T-helper 17 cell (primary cell): ENCODE measurements at regions not wholly inside any gene's neighbourhood (a gene's known extent, or its start where the extent isn't known, plus 50 kb on each side); places are given as distances from the start of the nearest gene placed in this dataset.
"Not testable (repeated sequence)": the region's sequence is repeated elsewhere in the genome, so short reads cannot be mapped to it uniquely, and the experiment has no call there.

Experiments
- ATAC-seq: fragments of 150-1000 bp; cut with Tn5 transposase; 2 replicates; pipeline ENCODE4 v1.10.0; 2021; ENCODE audit warnings: mild to moderate bottlenecking, moderate library complexity
- DNase-seq, 3 donors: peaks; one replicate each; pipeline versions ENCODE4 v3.0.0 to v3.0.0-alpha.2; 2020 to 2021
- H3K9me3 ChIP-seq: one replicate; pipeline ENCODE4 v1.7.0; 2013; ENCODE audit warnings: low read length, mild to moderate bottlenecking; ENCODE audit not compliant: control insufficient read depth, poor library complexity, severe bottlenecking
- H3K27ac Mint-ChIP-seq: one replicate; pipeline ENCODE4 v1.8.0; 2022; ENCODE audit warnings: mild to moderate bottlenecking, moderate library complexity, mixed read lengths
- H3K27me3 Mint-ChIP-seq: one replicate; pipeline ENCODE4 v1.8.0; 2022; ENCODE audit warnings: mixed read lengths
- H3K36me3 Mint-ChIP-seq: one replicate; pipeline ENCODE4 v1.8.0; 2022; ENCODE audit warnings: low read depth, mixed read lengths
- H3K4me1 Mint-ChIP-seq: one replicate; pipeline ENCODE4 v1.8.0; 2022; ENCODE audit warnings: mild to moderate bottlenecking, mixed read lengths
- H3K4me3 Mint-ChIP-seq: one replicate; pipeline ENCODE4 v1.8.0; 2022; ENCODE audit warnings: mild to moderate bottlenecking, moderate library complexity, mixed read lengths

- Mint-ChIP-seq H3K4me3 (no peak overlapping the region), H3K27me3 (peaks cover 22% of the 10 kb centered on the region), H3K27ac (no peak overlapping the region), H3K36me3 (peaks cover 6% of the 10 kb centered on the region), H3K4me1 (peaks cover 6% of the 10 kb centered on the region)
- ATAC-seq: no peak
- H3K9me3 ChIP-seq: no peaks in the 10 kb centered on the region
- DNase-seq: no peak
These were observed 144.4 kb upstream of the IFNE start for GRCh38 chr9:21626493-21626892.

- H3K36me3 Mint-ChIP-seq, H3K27ac Mint-ChIP-seq, H3K9me3 ChIP-seq, H3K4me1 Mint-ChIP-seq, DNase-seq, ATAC-seq, H3K4me3 Mint-ChIP-seq: not testable (repeated sequence)
- peaks cover 22% of the 10 kb centered on the region for H3K27me3 Mint-ChIP-seq
These were observed 146.8 kb upstream of the IFNE start for GRCh38 chr9:21628954-21629353.

GRCh38 chr9:21634951-21635350 lies 152.8 kb upstream of the IFNE start:
- DNase-seq (no peak), ATAC-seq (no peak)
- peaks cover 8% of the 10 kb centered on the region for H3K27me3 Mint-ChIP-seq
- H3K27ac Mint-ChIP-seq: no peak overlapping the region
- no peaks in the 10 kb centered on the region for H3K9me3 ChIP-seq
- H3K36me3 Mint-ChIP-seq: no peaks in the 10 kb centered on the region
- no peaks in the 10 kb centered on the region for H3K4me1 Mint-ChIP-seq
- no peak overlapping the region for H3K4me3 Mint-ChIP-seq

GRCh38 chr9:21638104-21638503 lies 156.0 kb upstream of the IFNE start:
- DNase-seq (no peak), ATAC-seq (no peak)
- H3K4me1 Mint-ChIP-seq: peaks cover 4% of the 10 kb centered on the region
- no peaks in the 10 kb centered on the region for H3K9me3 ChIP-seq
- no peak overlapping the region for H3K4me3 Mint-ChIP-seq
- H3K27ac Mint-ChIP-seq: no peak overlapping the region
- H3K27me3 Mint-ChIP-seq: peaks cover 9% of the 10 kb centered on the region
- H3K36me3 Mint-ChIP-seq: no peaks in the 10 kb centered on the region

GRCh38 chr9:21653091-21653490 lies 149.3 kb upstream of the MTAP start:
- H3K27ac Mint-ChIP-seq: no peak overlapping the region
- peaks cover 2% of the 10 kb centered on the region for H3K36me3 Mint-ChIP-seq
- H3K4me3 Mint-ChIP-seq: no peak overlapping the region
- DNase-seq: no peak
- H3K27me3 Mint-ChIP-seq: peaks cover 26% of the 10 kb centered on the region
- H3K4me1 Mint-ChIP-seq: no peaks in the 10 kb centered on the region
- no peak for ATAC-seq
- H3K9me3 ChIP-seq: no peaks in the 10 kb centered on the region

GRCh38 chr9:21653589-21653988 lies 148.8 kb upstream of the MTAP start:
- ATAC-seq (no peak), DNase-seq (no peak)
- H3K36me3 Mint-ChIP-seq: peaks cover 2% of the 10 kb centered on the region
- no peak overlapping the region for H3K4me3 Mint-ChIP-seq
- no peaks in the 10 kb centered on the region for H3K9me3 ChIP-seq
- peaks cover 31% of the 10 kb centered on the region for H3K27me3 Mint-ChIP-seq
- H3K27ac Mint-ChIP-seq: no peak overlapping the region
- no peaks in the 10 kb centered on the region for H3K4me1 Mint-ChIP-seq

- Mint-ChIP-seq H3K4me1 (no peaks in the 10 kb centered on the region), H3K36me3 (peaks cover 2% of the 10 kb centered on the region), H3K27me3 (peaks cover 34% of the 10 kb centered on the region), H3K27ac (no peak overlapping the region), H3K4me3 (no peak overlapping the region)
- no peak for ATAC-seq
- no peak for DNase-seq
- no peaks in the 10 kb centered on the region for H3K9me3 ChIP-seq
These were observed 145.4 kb upstream of the MTAP start for GRCh38 chr9:21656776-21657674.

GRCh38 chr9:21657966-21658667 lies 144.3 kb upstream of the MTAP start:
- no peaks in the 10 kb centered on the region for H3K9me3 ChIP-seq
- Mint-ChIP-seq H3K27me3 (peaks cover 37% of the 10 kb centered on the region), H3K4me1 (no peaks in the 10 kb centered on the region), H3K36me3 (peaks cover 2% of the 10 kb centered on the region), H3K27ac (no peak overlapping the region), H3K4me3 (no peak overlapping the region)
- ATAC-seq: no peak
- DNase-seq: no peak

GRCh38 chr9:21660976-21661375 lies 141.5 kb upstream of the MTAP start:
- ATAC-seq: no peak
- H3K36me3 Mint-ChIP-seq: peaks cover 2% of the 10 kb centered on the region
- H3K4me1 Mint-ChIP-seq: no peaks in the 10 kb centered on the region
- H3K27me3 Mint-ChIP-seq: peaks cover 32% of the 10 kb centered on the region
- H3K27ac Mint-ChIP-seq: no peak overlapping the region
- DNase-seq: no peak
- H3K4me3 Mint-ChIP-seq: no peak overlapping the region
- H3K9me3 ChIP-seq: no peaks in the 10 kb centered on the region

- no peak for ATAC-seq
- H3K36me3 Mint-ChIP-seq: peaks cover 2% of the 10 kb centered on the region
- DNase-seq: no peak
- H3K27ac Mint-ChIP-seq: no peak overlapping the region
- no peak overlapping the region for H3K4me3 Mint-ChIP-seq
- H3K4me1 Mint-ChIP-seq: no peaks in the 10 kb centered on the region
- peaks cover 28% of the 10 kb centered on the region for H3K27me3 Mint-ChIP-seq
- H3K9me3 ChIP-seq: no peaks in the 10 kb centered on the region
These were observed 140.8 kb upstream of the MTAP start for GRCh38 chr9:21661626-21662025.

GRCh38 chr9:21668516-21668915 lies 133.9 kb upstream of the MTAP start:
- no peaks in the 10 kb centered on the region for H3K9me3 ChIP-seq
- Mint-ChIP-seq H3K4me3 (no peak overlapping the region), H3K27me3 (peaks cover 13% of the 10 kb centered on the region), H3K36me3 (no peaks in the 10 kb centered on the region), H3K27ac (no peak overlapping the region), H3K4me1 (peaks cover 7% of the 10 kb centered on the region)
- ATAC-seq (no peak), DNase-seq (no peak)

- H3K4me3 Mint-ChIP-seq: no peak overlapping the region
- H3K27me3 Mint-ChIP-seq: peaks cover 17% of the 10 kb centered on the region
- DNase-seq (no peak), ATAC-seq (no peak)
- H3K9me3 ChIP-seq: no peaks in the 10 kb centered on the region
- no peak overlapping the region for H3K27ac Mint-ChIP-seq
- peaks cover 7% of the 10 kb centered on the region for H3K4me1 Mint-ChIP-seq
- H3K36me3 Mint-ChIP-seq: no peaks in the 10 kb centered on the region
These were observed 132.7 kb upstream of the MTAP start for GRCh38 chr9:21669701-21670100.

- Mint-ChIP-seq H3K4me3 (peak overlapping the region; percentile 49), H3K36me3 (no peaks in the 10 kb centered on the region), H3K27me3 (peaks cover 20% of the 10 kb centered on the region), H3K4me1 (peaks cover 7% of the 10 kb centered on the region), H3K27ac (peak overlapping the region; percentile 75)
- ATAC-seq (no peak), DNase-seq (no peak)
- no peaks in the 10 kb centered on the region for H3K9me3 ChIP-seq
These were observed 132.1 kb upstream of the MTAP start for GRCh38 chr9:21670374-21670773.
